HEK293 (cell line): ENCODE measurements at regions not wholly inside any gene's neighbourhood (a gene's known extent, or its start where the extent isn't known, plus 50 kb on each side); places are given as distances from the start of the nearest gene placed in this dataset.

Source experiments
- CTCF ChIA-PET: fragments of 350-600 bp; formaldehyde crosslinking; extraction: SDS; loops from one replicate; lab custom pipeline; 2021; ENCODE audit warnings: antibody characterized with exemption; lab: Yijun Ruan, JAX
- POLR2A ChIA-PET: fragments of 300-600 bp; formaldehyde crosslinking; extraction: SDS; loops from one replicate; lab custom pipeline; 2020; ENCODE audit warnings: antibody characterized with exemption, inconsistent platforms; lab: Yijun Ruan, JAX
- H3K27ac ChIP-seq: fragments of 200-500 bp; sonication (Bioruptor generic); 2 replicates; pipeline ENCODE4 v1.5.1; 2014; ENCODE audit warnings: low read depth, low read length, control low read depth, inconsistent platforms; ENCODE audit errors: extremely low read depth
- H3K36me3 ChIP-seq, 2 experiments: fragments of 200-500 bp in 1 of 2; sonication (Bioruptor generic) in 1 of 2; 1 replicate in 1 of 2; 2 replicates in 1 of 2; pipeline ENCODE4 v1.5.1; 2014 to 2017; ENCODE audit warnings: inconsistent platforms in 2 of 2, low read length in 2 of 2; ENCODE audit not compliant: control insufficient read depth in 2 of 2, insufficient read depth in 1 of 2
- H3K4me1 ChIP-seq: fragments of 200-500 bp; sonication (Bioruptor generic); 2 replicates; pipeline ENCODE4 v1.5.1; 2014; ENCODE audit warnings: mild to moderate bottlenecking, low read length, inconsistent platforms; ENCODE audit not compliant: control insufficient read depth, insufficient read depth
- H3K4me3 ChIP-seq: 2 replicates; pipeline ENCODE4 v1.5.1; 2011; ENCODE audit warnings: low read depth, mild to moderate bottlenecking, control low read depth, low read length, moderate library complexity
- H3K9me3 ChIP-seq: fragments of 200-500 bp; sonication (Bioruptor generic); 2 replicates; pipeline ENCODE4 v1.5.1; 2014; ENCODE audit warnings: low read depth, low read length, inconsistent platforms; ENCODE audit not compliant: control insufficient read depth, insufficient read depth
- GFI1B ChIP-seq: fragments of 450-650 bp; formaldehyde crosslinking; IDR thresholded peaks from 2 replicates; pipeline ENCODE4 v1.5.1; 2016; ENCODE audit warnings: missing biosample characterization, missing genetic modification characterization
- SP7 ChIP-seq: fragments of 450-650 bp; formaldehyde crosslinking; IDR thresholded peaks from 2 replicates; pipeline ENCODE4 v1.5.1; 2016; ENCODE audit warnings: missing biosample characterization, missing genetic modification characterization
- YY2 ChIP-seq: fragments of 450-650 bp; formaldehyde crosslinking; IDR thresholded peaks from 2 replicates; pipeline ENCODE4 v1.5.1; 2016; ENCODE audit warnings: missing biosample characterization, missing genetic modification characterization
- ZBTB8A ChIP-seq: fragments of 450-650 bp; formaldehyde crosslinking; IDR thresholded peaks from 2 replicates; pipeline ENCODE4 v1.5.1; 2016; ENCODE audit warnings: missing biosample characterization, missing genetic modification characterization
- ZFP69B ChIP-seq: fragments of 450-650 bp; formaldehyde crosslinking; IDR thresholded peaks from 2 replicates; pipeline ENCODE4 v1.5.1; 2016; ENCODE audit warnings: missing biosample characterization, missing genetic modification characterization
- ZNF138 ChIP-seq: fragments of 450-650 bp; formaldehyde crosslinking; IDR thresholded peaks from 2 replicates; pipeline ENCODE4 v1.5.1; 2016; ENCODE audit warnings: missing biosample characterization, missing genetic modification characterization, borderline replicate concordance
- ZNF175 ChIP-seq: fragments of 450-650 bp; formaldehyde crosslinking; IDR thresholded peaks from 2 replicates; pipeline ENCODE4 v1.5.1; 2016; ENCODE audit warnings: missing biosample characterization, missing genetic modification characterization
- ZNF23 ChIP-seq: fragments of 450-650 bp; formaldehyde crosslinking; IDR thresholded peaks from 2 replicates; pipeline ENCODE4 v1.5.1; 2016; ENCODE audit warnings: missing biosample characterization, missing genetic modification characterization, borderline replicate concordance
- ZNF394 ChIP-seq: fragments of 450-650 bp; formaldehyde crosslinking; IDR thresholded peaks from 2 replicates; pipeline ENCODE4 v1.5.1; 2016; ENCODE audit warnings: missing biosample characterization, missing genetic modification characterization, mild to moderate bottlenecking, moderate library complexity, borderline replicate concordance
- ZNF530 ChIP-seq: fragments of 450-650 bp; formaldehyde crosslinking; IDR thresholded peaks from 2 replicates; pipeline ENCODE4 v1.5.1; 2016; ENCODE audit warnings: low read depth, missing biosample characterization, missing genetic modification characterization
- ZNF558 ChIP-seq: fragments of 450-650 bp; formaldehyde crosslinking; IDR thresholded peaks from 2 replicates; pipeline ENCODE4 v1.5.1; 2016; ENCODE audit warnings: missing biosample characterization, missing genetic modification characterization
- ZNF585B ChIP-seq: fragments of 450-650 bp; formaldehyde crosslinking; IDR thresholded peaks from 2 replicates; pipeline ENCODE4 v1.5.1; 2016; ENCODE audit warnings: missing biosample characterization, missing genetic modification characterization
- ZNF621 ChIP-seq: fragments of 450-650 bp; formaldehyde crosslinking; IDR thresholded peaks from 2 replicates; pipeline ENCODE4 v1.5.1; 2017; ENCODE audit warnings: missing biosample characterization, missing genetic modification characterization
- ZNF624 ChIP-seq: fragments of 450-650 bp; formaldehyde crosslinking; IDR thresholded peaks from 2 replicates; pipeline ENCODE4 v1.5.1; 2017; ENCODE audit warnings: missing biosample characterization, missing genetic modification characterization
- ZNF626 ChIP-seq: fragments of 450-650 bp; sonication (Bioruptor Pico); formaldehyde crosslinking; IDR thresholded peaks from 2 replicates; pipeline ENCODE4 v1.5.1; 2018; ENCODE audit warnings: missing biosample characterization, missing genetic modification characterization, inconsistent platforms
- ZNF629 ChIP-seq: fragments of 450-650 bp; formaldehyde crosslinking; IDR thresholded peaks from 2 replicates; pipeline ENCODE4 v1.5.1; 2017; ENCODE audit warnings: missing biosample characterization, missing genetic modification characterization
- ZNF785 ChIP-seq: fragments of 450-650 bp; formaldehyde crosslinking; IDR thresholded peaks from 2 replicates; pipeline ENCODE4 v1.5.1; 2016; ENCODE audit warnings: missing biosample characterization, missing genetic modification characterization
- TF ChIP-seq, protein P1 (sequence below): fragments of 450-650 bp; formaldehyde crosslinking; optimal IDR thresholded peaks from 2 replicates; pipeline ENCODE3; 2016; ENCODE audit warnings: missing biosample characterization, mild to moderate bottlenecking, missing genetic modification characterization
- TF ChIP-seq, protein P2 (sequence below): fragments of 450-650 bp; formaldehyde crosslinking; IDR thresholded peaks from 2 replicates; pipeline ENCODE4 v1.5.1; 2016; ENCODE audit warnings: missing biosample characterization, missing genetic modification characterization
- TF ChIP-seq, protein P3 (sequence below): fragments of 450-650 bp; formaldehyde crosslinking; conservative IDR thresholded peaks from 2 replicates; pipeline ENCODE4 v1.5.1; 2016; ENCODE audit warnings: low read depth, missing biosample characterization, missing genetic modification characterization
- TF ChIP-seq, protein P4 (sequence below): fragments of 450-650 bp; formaldehyde crosslinking; IDR thresholded peaks from 2 replicates; pipeline ENCODE4 v1.5.1; 2016; ENCODE audit warnings: missing biosample characterization, missing genetic modification characterization
- TF ChIP-seq, protein P5 (sequence below): fragments of 450-650 bp; formaldehyde crosslinking; IDR thresholded peaks from 2 replicates; pipeline ENCODE4 v1.5.1; 2016; ENCODE audit warnings: missing biosample characterization, missing genetic modification characterization
- TF ChIP-seq, protein P6 (sequence below): fragments of 450-650 bp; formaldehyde crosslinking; IDR thresholded peaks from 2 replicates; pipeline ENCODE4 v1.5.1; 2016; ENCODE audit warnings: missing biosample characterization, missing genetic modification characterization

DNA sequence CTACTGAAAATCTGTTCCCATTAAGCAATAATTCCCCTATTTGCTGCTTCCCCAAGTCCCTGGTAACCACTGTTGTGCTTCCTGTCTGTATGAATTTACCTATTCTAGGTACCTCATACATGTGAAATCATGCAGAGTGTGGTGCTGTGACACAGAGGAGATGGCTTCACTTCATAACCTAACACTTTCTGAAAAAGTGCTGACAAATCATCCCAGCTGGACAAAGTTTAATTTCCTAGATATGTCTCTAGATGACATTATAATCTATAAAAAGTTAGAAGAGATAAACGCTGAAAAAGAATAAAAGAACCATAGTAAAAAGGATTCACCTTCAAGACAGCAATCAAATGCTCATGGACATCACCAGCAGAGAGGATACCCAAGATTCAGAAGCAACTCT is 277.9 kb downstream of the SKIDA1 start:
- Histone ChIP-seq H3K4me1 (no peaks in the 10 kb centered on the region), H3K4me3 (no peak overlapping the region), H3K27ac (no peak overlapping the region), H3K9me3 (no peaks in the 10 kb centered on the region), H3K36me3 (no peaks in the 10 kb centered on the region)
- CTCF ChIA-PET = no interaction called here
- POLR2A ChIA-PET = no interaction called here
- no peak for TF ChIP-seq ZNF394 (tag by site-specific recombination)
- TF ChIP-seq SP7 (tag by site-specific recombination) = no peak
- TF ChIP-seq, protein P1, sequence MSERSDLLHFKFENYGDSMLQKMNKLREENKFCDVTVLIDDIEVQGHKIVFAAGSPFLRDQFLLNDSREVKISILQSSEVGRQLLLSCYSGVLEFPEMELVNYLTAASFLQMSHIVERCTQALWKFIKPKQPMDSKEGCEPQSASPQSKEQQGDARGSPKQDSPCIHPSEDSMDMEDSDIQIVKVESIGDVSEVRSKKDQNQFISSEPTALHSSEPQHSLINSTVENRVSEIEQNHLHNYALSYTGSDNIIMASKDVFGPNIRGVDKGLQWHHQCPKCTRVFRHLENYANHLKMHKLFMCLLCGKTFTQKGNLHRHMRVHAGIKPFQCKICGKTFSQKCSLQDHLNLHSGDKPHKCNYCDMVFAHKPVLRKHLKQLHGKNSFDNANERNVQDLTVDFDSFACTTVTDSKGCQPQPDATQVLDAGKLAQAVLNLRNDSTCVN = no peak

DNA sequence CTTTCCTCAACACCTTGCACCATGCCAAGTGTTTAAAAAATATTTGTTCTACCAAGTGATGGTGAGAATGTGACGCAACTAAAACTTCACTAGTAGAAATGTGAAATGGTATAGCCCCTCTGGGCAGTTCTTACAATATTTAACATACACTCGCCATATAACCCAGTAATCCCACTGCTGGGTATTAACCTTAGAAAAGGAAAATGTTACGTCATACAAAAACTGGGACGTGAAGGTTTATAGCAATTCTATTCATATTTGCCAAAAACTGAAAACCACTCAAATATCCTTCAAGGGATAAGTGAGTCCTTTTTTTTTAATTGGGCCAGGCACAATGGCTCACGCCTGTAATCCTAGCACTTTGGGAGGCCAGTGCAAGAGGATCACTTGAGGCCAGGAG is 279.3 kb downstream of the SKIDA1 start:
- Histone ChIP-seq H3K4me1 (no peaks in the 10 kb centered on the region), H3K36me3 (no peaks in the 10 kb centered on the region), H3K27ac (no peak overlapping the region), H3K4me3 (no peak overlapping the region), H3K9me3 (no peaks in the 10 kb centered on the region)
- POLR2A ChIA-PET = no interaction called here
- CTCF ChIA-PET = interaction anchor here (0.6 kb wide), 1 partner anchor 120 kb away, joined by 4 read pairs; no protein-coding TSS in a partner anchor
- TF ChIP-seq ZNF175 (tag by site-specific recombination) (no peak), ZFP69B (tag by site-specific recombination) (no peak), ZNF629 (tag by site-specific recombination) (no peak), ZNF624 (tag by site-specific recombination) (no peak), ZNF585B (tag by site-specific recombination) (no peak), ZNF626 (no peak), ZNF23 (tag by site-specific recombination) (no peak), GFI1B (tag by site-specific recombination) (no peak), ZNF530 (tag by site-specific recombination) (no peak), ZNF785 (no peak), YY2 (tag by site-specific recombination) (no peak), ZBTB8A (tag by site-specific recombination) (no peak), ZNF138 (tag by site-specific recombination) (no peak), ZNF621 (no peak), ZNF558 (no peak)
- TF ChIP-seq, protein P2, sequence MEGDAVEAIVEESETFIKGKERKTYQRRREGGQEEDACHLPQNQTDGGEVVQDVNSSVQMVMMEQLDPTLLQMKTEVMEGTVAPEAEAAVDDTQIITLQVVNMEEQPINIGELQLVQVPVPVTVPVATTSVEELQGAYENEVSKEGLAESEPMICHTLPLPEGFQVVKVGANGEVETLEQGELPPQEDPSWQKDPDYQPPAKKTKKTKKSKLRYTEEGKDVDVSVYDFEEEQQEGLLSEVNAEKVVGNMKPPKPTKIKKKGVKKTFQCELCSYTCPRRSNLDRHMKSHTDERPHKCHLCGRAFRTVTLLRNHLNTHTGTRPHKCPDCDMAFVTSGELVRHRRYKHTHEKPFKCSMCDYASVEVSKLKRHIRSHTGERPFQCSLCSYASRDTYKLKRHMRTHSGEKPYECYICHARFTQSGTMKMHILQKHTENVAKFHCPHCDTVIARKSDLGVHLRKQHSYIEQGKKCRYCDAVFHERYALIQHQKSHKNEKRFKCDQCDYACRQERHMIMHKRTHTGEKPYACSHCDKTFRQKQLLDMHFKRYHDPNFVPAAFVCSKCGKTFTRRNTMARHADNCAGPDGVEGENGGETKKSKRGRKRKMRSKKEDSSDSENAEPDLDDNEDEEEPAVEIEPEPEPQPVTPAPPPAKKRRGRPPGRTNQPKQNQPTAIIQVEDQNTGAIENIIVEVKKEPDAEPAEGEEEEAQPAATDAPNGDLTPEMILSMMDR = no peak
- TF ChIP-seq, protein P3, sequence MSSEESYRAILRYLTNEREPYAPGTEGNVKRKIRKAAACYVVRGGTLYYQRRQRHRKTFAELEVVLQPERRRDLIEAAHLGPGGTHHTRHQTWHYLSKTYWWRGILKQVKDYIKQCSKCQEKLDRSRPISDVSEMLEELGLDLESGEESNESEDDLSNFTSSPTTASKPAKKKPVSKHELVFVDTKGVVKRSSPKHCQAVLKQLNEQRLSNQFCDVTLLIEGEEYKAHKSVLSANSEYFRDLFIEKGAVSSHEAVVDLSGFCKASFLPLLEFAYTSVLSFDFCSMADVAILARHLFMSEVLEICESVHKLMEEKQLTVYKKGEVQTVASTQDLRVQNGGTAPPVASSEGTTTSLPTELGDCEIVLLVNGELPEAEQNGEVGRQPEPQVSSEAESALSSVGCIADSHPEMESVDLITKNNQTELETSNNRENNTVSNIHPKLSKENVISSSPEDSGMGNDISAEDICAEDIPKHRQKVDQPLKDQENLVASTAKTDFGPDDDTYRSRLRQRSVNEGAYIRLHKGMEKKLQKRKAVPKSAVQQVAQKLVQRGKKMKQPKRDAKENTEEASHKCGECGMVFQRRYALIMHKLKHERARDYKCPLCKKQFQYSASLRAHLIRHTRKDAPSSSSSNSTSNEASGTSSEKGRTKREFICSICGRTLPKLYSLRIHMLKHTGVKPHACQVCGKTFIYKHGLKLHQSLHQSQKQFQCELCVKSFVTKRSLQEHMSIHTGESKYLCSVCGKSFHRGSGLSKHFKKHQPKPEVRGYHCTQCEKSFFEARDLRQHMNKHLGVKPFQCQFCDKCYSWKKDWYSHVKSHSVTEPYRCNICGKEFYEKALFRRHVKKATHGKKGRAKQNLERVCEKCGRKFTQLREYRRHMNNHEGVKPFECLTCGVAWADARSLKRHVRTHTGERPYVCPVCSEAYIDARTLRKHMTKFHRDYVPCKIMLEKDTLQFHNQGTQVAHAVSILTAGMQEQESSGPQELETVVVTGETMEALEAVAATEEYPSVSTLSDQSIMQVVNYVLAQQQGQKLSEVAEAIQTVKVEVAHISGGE (tag by site-specific recombination) = no peak
- TF ChIP-seq, protein P4, sequence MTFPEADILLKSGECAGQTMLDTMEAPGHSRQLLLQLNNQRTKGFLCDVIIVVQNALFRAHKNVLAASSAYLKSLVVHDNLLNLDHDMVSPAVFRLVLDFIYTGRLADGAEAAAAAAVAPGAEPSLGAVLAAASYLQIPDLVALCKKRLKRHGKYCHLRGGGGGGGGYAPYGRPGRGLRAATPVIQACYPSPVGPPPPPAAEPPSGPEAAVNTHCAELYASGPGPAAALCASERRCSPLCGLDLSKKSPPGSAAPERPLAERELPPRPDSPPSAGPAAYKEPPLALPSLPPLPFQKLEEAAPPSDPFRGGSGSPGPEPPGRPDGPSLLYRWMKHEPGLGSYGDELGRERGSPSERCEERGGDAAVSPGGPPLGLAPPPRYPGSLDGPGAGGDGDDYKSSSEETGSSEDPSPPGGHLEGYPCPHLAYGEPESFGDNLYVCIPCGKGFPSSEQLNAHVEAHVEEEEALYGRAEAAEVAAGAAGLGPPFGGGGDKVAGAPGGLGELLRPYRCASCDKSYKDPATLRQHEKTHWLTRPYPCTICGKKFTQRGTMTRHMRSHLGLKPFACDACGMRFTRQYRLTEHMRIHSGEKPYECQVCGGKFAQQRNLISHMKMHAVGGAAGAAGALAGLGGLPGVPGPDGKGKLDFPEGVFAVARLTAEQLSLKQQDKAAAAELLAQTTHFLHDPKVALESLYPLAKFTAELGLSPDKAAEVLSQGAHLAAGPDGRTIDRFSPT (tag by site-specific recombination) = no peak
- TF ChIP-seq, protein P5, sequence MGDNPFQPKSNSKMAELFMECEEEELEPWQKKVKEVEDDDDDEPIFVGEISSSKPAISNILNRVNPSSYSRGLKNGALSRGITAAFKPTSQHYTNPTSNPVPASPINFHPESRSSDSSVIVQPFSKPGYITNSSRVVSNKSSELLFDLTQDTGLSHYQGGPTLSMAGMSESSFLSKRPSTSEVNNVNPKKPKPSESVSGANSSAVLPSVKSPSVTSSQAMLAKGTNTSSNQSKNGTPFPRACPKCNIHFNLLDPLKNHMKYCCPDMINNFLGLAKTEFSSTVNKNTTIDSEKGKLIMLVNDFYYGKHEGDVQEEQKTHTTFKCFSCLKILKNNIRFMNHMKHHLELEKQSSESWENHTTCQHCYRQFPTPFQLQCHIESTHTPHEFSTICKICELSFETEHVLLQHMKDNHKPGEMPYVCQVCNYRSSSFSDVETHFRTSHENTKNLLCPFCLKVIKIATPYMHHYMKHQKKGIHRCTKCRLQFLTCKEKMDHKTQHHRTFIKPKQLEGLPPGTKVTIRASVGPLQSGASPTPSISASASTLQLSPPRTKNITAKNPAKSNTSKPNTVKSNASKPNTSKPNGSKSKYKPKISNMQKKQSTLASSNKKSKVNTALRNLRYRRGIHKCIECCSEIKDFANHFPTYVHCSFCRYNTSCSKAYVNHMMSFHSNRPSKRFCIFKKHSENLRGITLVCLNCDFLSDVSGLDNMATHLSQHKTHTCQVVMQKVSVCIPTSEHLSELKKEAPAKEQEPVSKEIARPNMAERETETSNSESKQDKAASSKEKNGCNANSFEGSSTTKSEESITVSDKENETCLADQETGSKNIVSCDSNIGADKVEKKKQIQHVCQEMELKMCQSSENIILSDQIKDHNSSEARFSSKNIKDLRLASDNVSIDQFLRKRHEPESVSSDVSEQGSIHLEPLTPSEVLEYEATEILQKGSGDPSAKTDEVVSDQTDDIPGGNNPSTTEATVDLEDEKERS (tag by site-specific recombination) = no peak
- TF ChIP-seq, protein P6, sequence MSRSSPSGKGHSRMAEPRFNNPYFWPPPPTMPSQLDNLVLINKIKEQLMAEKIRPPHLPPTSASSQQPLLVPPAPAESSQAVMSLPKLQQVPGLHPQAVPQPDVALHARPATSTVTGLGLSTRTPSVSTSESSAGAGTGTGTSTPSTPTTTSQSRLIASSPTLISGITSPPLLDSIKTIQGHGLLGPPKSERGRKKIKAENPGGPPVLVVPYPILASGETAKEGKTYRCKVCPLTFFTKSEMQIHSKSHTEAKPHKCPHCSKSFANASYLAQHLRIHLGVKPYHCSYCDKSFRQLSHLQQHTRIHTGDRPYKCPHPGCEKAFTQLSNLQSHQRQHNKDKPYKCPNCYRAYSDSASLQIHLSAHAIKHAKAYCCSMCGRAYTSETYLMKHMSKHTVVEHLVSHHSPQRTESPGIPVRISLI (tag by site-specific recombination) = no peak
